Progenitor cell of endocrine pancreas (in vitro differentiated cells): ENCODE measurements at regions not wholly inside any gene's neighbourhood (a gene's known extent, or its start where the extent isn't known, plus 50 kb on each side); places are given as distances from the start of the nearest gene placed in this dataset.

ENCODE experiments used
- DNase-seq: peaks from one replicate; pipeline ENCODE4 v3.0.0; 2021; ENCODE audit warnings: low spot score; ENCODE audit not compliant: unreplicated experiment
- H3K27ac Mint-ChIP-seq: 2 replicates; pipeline ENCODE4 v1.8.0; 2021; ENCODE audit warnings: mild to moderate bottlenecking, moderate library complexity, mixed read lengths
- H3K27me3 Mint-ChIP-seq: 2 replicates; pipeline ENCODE4 v1.8.0; 2021; ENCODE audit warnings: mixed read lengths
- H3K36me3 Mint-ChIP-seq: 2 replicates; pipeline ENCODE4 v1.8.0; 2022; ENCODE audit warnings: mixed read lengths; ENCODE audit not compliant: insufficient read depth
- H3K4me1 Mint-ChIP-seq: 2 replicates; pipeline ENCODE4 v1.8.0; 2021; ENCODE audit warnings: low read depth, mixed read lengths
- H3K4me3 Mint-ChIP-seq: 2 replicates; pipeline ENCODE4 v1.8.0; 2021; ENCODE audit warnings: low read depth, mild to moderate bottlenecking, moderate library complexity, mixed read lengths
- H3K9me3 Mint-ChIP-seq: 2 replicates; pipeline ENCODE4 v1.8.0; 2021; ENCODE audit warnings: low read depth, mixed read lengths
- CTCF ChIP-seq: fragments of 200-600 bp; sonication (generic); IDR thresholded peaks from one replicate; pipeline ENCODE4 v1.5.0; 2021; ENCODE audit warnings: antibody characterized with exemption, mild to moderate bottlenecking; ENCODE audit not compliant: unreplicated experiment

- Mint-ChIP-seq H3K4me3 (no peak overlapping the region), H3K27me3 (peaks cover 3% of the 10 kb centered on the region), H3K4me1 (no peaks in the 10 kb centered on the region), H3K9me3 (no peaks in the 10 kb centered on the region), H3K27ac (no peak overlapping the region), H3K36me3 (no peaks in the 10 kb centered on the region)
- TF ChIP-seq CTCF: no peak
- DNase-seq: no peak
Measured at GRCh38 chr12:108418164-108418890, 79.2 kb upstream of the CMKLR1 start.

DNA sequence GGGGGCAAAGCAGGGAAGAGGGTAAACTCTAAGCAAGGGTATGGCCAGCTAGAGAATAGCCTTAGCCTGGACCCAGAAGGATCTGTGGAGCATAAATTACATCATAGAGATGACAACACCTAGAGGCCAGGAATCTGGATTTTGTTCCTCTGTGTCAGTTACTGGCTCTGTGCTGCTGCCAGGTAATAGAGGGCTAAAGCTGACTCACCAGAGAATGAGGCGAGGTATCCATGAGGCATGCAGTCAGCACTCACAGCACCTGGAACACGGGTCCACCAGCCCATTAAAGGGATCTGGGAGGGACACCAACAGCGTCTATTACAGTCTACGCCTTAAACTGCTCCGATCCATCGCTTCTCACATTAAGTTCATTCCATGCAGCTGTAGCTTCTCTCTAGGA is 74.9 kb upstream of the CMKLR1 start:
- H3K36me3 Mint-ChIP-seq: no peaks in the 10 kb centered on the region
- no peak for TF ChIP-seq CTCF

GRCh38 chr12:108410689-108411088 is 71.6 kb upstream of the CMKLR1 start:
- TF ChIP-seq CTCF: no peak
- peaks cover 6% of the 10 kb centered on the region for H3K27me3 Mint-ChIP-seq
- no peak overlapping the region for H3K4me3 Mint-ChIP-seq
- H3K27ac Mint-ChIP-seq: no peak overlapping the region
- no peak for DNase-seq
- peaks cover 5% of the 10 kb centered on the region for H3K9me3 Mint-ChIP-seq
- H3K4me1 Mint-ChIP-seq: no peaks in the 10 kb centered on the region
- no peaks in the 10 kb centered on the region for H3K36me3 Mint-ChIP-seq

More for the DNA sequence above, 74.9 kb upstream of the CMKLR1 start:
- DNase-seq: no peak
- Mint-ChIP-seq H3K4me3 (no peak overlapping the region), H3K27me3 (peaks cover 6% of the 10 kb centered on the region), H3K27ac (no peak overlapping the region), H3K4me1 (no peaks in the 10 kb centered on the region), H3K9me3 (no peaks in the 10 kb centered on the region)

- peaks cover 3% of the 10 kb centered on the region for H3K27me3 Mint-ChIP-seq
- H3K27ac Mint-ChIP-seq: no peak overlapping the region
- no peak overlapping the region for H3K4me3 Mint-ChIP-seq
- TF ChIP-seq CTCF: no peak
- no peaks in the 10 kb centered on the region for H3K4me1 Mint-ChIP-seq
- no peaks in the 10 kb centered on the region for H3K36me3 Mint-ChIP-seq
- DNase-seq: no peak
- peaks cover 5% of the 10 kb centered on the region for H3K9me3 Mint-ChIP-seq
Measured at GRCh38 chr12:108409481-108409880, 70.4 kb upstream of the CMKLR1 start.

GRCh38 chr12:108403952-108404351 is 64.8 kb upstream of the CMKLR1 start:
- Mint-ChIP-seq H3K27me3 (peaks cover 5% of the 10 kb centered on the region), H3K36me3 (no peaks in the 10 kb centered on the region), H3K9me3 (peaks cover 5% of the 10 kb centered on the region), H3K4me3 (no peak overlapping the region), H3K27ac (no peak overlapping the region), H3K4me1 (no peaks in the 10 kb centered on the region)
- DNase-seq: no peak
- TF ChIP-seq CTCF: no peak
